ENCODE measurements at regions not wholly inside any gene's neighbourhood (a gene's known extent, or its start where the extent isn't known, plus 50 kb on each side); places are given as distances from the start of the nearest gene placed in this dataset.
"Not testable (repeated sequence)": the region's sequence is repeated elsewhere in the genome, so short reads cannot be mapped to it uniquely, and the experiment has no call there.

GRCh38 chr18:59980188-59980637 lies 80.4 kb downstream of the PMAIP1 start:
- no peak for DNase-seq (ENCODE audit: extremely low read depth in 1 of 2, low read depth in 1 of 2)

GRCh38 chr18:59971871-59972428 lies 72.2 kb downstream of the PMAIP1 start:
- DNase-seq (ENCODE audit: extremely low read depth in 1 of 2, low read depth in 1 of 2) = no peak

- not testable (repeated sequence) for DNase-seq (ENCODE audit: extremely low read depth in 1 of 2, low read depth in 1 of 2)
These were observed 71.3 kb downstream of the PMAIP1 start for GRCh38 chr18:59971144-59971543.

- DNase-seq (ENCODE audit: extremely low read depth in 1 of 2, low read depth in 1 of 2) = not testable (repeated sequence)
These were observed 69.8 kb downstream of the PMAIP1 start for GRCh38 chr18:59969477-59970028.

GRCh38 chr18:59968583-59968982 lies 68.8 kb downstream of the PMAIP1 start:
- DNase-seq (ENCODE audit: extremely low read depth in 1 of 2, low read depth in 1 of 2) = no peak

GRCh38 chr18:59967878-59968277 lies 68.1 kb downstream of the PMAIP1 start:
- no peak for DNase-seq (ENCODE audit: extremely low read depth in 1 of 2, low read depth in 1 of 2)

- no peak for DNase-seq (ENCODE audit: extremely low read depth in 1 of 2, low read depth in 1 of 2)
These were observed 67.1 kb downstream of the PMAIP1 start for GRCh38 chr18:59966913-59967312.

GRCh38 chr18:59963229-59963628 lies 63.4 kb downstream of the PMAIP1 start:
- no peak for DNase-seq (ENCODE audit: extremely low read depth in 1 of 2, low read depth in 1 of 2)

GRCh38 chr18:59961070-59961469 lies 61.3 kb downstream of the PMAIP1 start:
- DNase-seq (ENCODE audit: extremely low read depth in 1 of 2, low read depth in 1 of 2) = no peak

- DNase-seq (ENCODE audit: extremely low read depth in 1 of 2, low read depth in 1 of 2) = no peak
These were observed 60.5 kb downstream of the PMAIP1 start for GRCh38 chr18:59960272-59960671.

GRCh38 chr18:59959606-59960005 lies 59.8 kb downstream of the PMAIP1 start:
- DNase-seq (ENCODE audit: extremely low read depth in 1 of 2, low read depth in 1 of 2) = no peak

- no peak for DNase-seq (ENCODE audit: extremely low read depth in 1 of 2, low read depth in 1 of 2)
These were observed 59.3 kb downstream of the PMAIP1 start for GRCh38 chr18:59959073-59959472.

GRCh38 chr18:59957957-59958356 lies 58.2 kb downstream of the PMAIP1 start:
- no peak for DNase-seq (ENCODE audit: extremely low read depth in 1 of 2, low read depth in 1 of 2)

GRCh38 chr18:59954755-59955156 lies 55.0 kb downstream of the PMAIP1 start:
- DNase-seq (ENCODE audit: extremely low read depth in 1 of 2, low read depth in 1 of 2) = no peak

- DNase-seq (ENCODE audit: extremely low read depth in 1 of 2, low read depth in 1 of 2) = no peak
These were observed 54.4 kb downstream of the PMAIP1 start for GRCh38 chr18:59954241-59954640.

Data from activated CD8-positive, alpha-beta memory T cell treated with anti-CD3 and anti-CD28 coated beads for 1 hour (primary cell).